Thyroid gland (tissue), 4 donors: ENCODE measurements at regions not wholly inside any gene's neighbourhood (a gene's known extent, or its start where the extent isn't known, plus 50 kb on each side); places are given as distances from the start of the nearest gene placed in this dataset.

ENCODE experiments used
- POLR2A ChIP-seq, 2 donors: fragments of 450-650 bp; IDR thresholded peaks; one replicate each; pipeline ENCODE4 v1.6.1; 2017; ENCODE audit warnings: antibody characterized with exemption in 2 of 2, mild to moderate bottlenecking in 2 of 2, moderate library complexity in 1 of 2
- TF ChIP-seq, protein P1 (sequence below), 6 experiments: fragments of 200-600 bp in 3 of 6; fragments of 450-650 bp in 3 of 6; sonication (generic) in 3 of 6; IDR thresholded peaks; one replicate each; pipeline ENCODE4 v1.5.1; 2016 to 2019; ENCODE audit warnings: antibody characterized with exemption in 6 of 6, mild to moderate bottlenecking in 2 of 6, inconsistent platforms in 1 of 6, moderate library complexity in 1 of 6

DNA sequence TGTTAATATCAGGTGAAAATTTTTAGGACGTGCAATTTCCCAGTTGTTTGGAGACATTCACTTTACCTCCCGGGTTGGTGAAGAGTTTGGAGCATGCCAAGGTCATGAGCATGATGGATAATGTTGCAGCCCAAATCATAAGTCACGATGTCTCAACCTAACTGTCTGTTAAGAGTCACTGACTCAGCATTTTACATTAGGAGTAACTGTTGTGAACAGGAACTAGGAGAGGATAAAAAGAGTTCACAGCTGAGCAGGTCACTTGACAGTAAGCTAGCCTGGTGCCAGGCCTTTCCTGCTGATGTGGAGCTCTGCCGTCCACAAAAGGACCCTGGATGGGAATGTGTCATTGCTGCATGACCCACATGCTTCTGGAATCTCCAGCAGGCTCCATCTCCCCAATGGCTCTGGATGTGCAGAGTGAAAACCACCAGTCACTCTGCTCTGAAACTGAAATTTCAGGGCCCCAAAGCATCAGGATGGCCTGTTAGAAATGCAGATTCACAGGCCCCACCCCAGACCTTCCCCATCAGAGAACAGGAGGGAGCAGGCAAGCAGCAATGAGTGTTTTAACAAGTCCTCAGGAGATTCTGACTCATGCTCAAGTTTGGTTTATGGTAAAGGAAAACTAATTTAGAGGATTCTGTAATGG lies 371.6 kb upstream of the MAF start:
- TF ChIP-seq, protein P1, sequence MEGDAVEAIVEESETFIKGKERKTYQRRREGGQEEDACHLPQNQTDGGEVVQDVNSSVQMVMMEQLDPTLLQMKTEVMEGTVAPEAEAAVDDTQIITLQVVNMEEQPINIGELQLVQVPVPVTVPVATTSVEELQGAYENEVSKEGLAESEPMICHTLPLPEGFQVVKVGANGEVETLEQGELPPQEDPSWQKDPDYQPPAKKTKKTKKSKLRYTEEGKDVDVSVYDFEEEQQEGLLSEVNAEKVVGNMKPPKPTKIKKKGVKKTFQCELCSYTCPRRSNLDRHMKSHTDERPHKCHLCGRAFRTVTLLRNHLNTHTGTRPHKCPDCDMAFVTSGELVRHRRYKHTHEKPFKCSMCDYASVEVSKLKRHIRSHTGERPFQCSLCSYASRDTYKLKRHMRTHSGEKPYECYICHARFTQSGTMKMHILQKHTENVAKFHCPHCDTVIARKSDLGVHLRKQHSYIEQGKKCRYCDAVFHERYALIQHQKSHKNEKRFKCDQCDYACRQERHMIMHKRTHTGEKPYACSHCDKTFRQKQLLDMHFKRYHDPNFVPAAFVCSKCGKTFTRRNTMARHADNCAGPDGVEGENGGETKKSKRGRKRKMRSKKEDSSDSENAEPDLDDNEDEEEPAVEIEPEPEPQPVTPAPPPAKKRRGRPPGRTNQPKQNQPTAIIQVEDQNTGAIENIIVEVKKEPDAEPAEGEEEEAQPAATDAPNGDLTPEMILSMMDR (IDR thresholded peaks at IDR 0.05): no peak
- no peak for TF ChIP-seq POLR2A (IDR thresholded peaks at IDR 0.05)
